GM12878 (cell line): ENCODE measurements at regions not wholly inside any gene's neighbourhood (a gene's known extent, or its start where the extent isn't known, plus 50 kb on each side); places are given as distances from the start of the nearest gene placed in this dataset.
"Not testable (repeated sequence)": the region's sequence is repeated elsewhere in the genome, so short reads cannot be mapped to it uniquely, and the experiment has no call there.

Experiments used
- ATAC-seq: fragments of 200-7000 bp; cut with Tn5 transposase; 3 replicates; pipeline ENCODE4 v1.9.1; 2020; ENCODE audit warnings: mild to moderate bottlenecking, moderate library complexity
- BruUV-seq: library from RNA; stranded (reverse); fragments of 400-500 nt; replicated peaks from 2 replicates; lab custom pipeline; 2021; lab: Mats Ljungman, UMichigan
- CTCF ChIA-PET: fragments of 300-600 bp; sonication (Branson Sonifier 250); formaldehyde crosslinking; extraction: SDS; loops from one replicate; lab custom pipeline; 2021; ENCODE audit warnings: inconsistent platforms; lab: Yijun Ruan, JAX
- POLR2A ChIA-PET: fragments of 350-600 bp; formaldehyde crosslinking; extraction: SDS; loops from one replicate; lab custom pipeline; 2021; ENCODE audit warnings: inconsistent platforms; lab: Charles Lee
- RAD21 ChIA-PET: fragments of 300-600 bp; sonication (Branson Sonifier 250); formaldehyde crosslinking; loops from one replicate; lab custom pipeline; 2023; ENCODE audit warnings: antibody characterized with exemption; ENCODE audit not compliant: unreplicated experiment; lab: Charles Lee
- SMC1A ChIA-PET: fragments of 300-600 bp; sonication (Branson Sonifier 250); formaldehyde crosslinking; loops from one replicate; lab custom pipeline; 2023; ENCODE audit not compliant: unreplicated experiment, uncharacterized antibody; lab: Charles Lee
- DNase-seq: peaks from one replicate; pipeline ENCODE4 v3.0.0-alpha.2; 2011; ENCODE audit warnings: low read depth, low spot score
- FAIRE-seq: peaks from 3 replicates; lab custom pipeline; 2011; peaks lifted over from hg19 to GRCh38; lab: Jason Lieb, UNC
- H2AFZ ChIP-seq: 2 replicates; pipeline ENCODE4 v1.6.0; 2011; ENCODE audit warnings: low read depth, low read length, control low read depth; ENCODE audit not compliant: control insufficient read depth
- H3K27ac ChIP-seq: 2 replicates; pipeline ENCODE4 v1.5.1; 2011; ENCODE audit warnings: control low read depth; ENCODE audit not compliant: control insufficient read depth, insufficient read depth
- H3K27me3 ChIP-seq, 2 experiments: replicated peaks in 1 of 2; 2 replicates each; pipeline versions ENCODE4 v1.6.0 to v1.6.1; 2011; ENCODE audit warnings: low read length in 1 of 2; ENCODE audit not compliant: control insufficient read depth in 2 of 2, insufficient read depth in 2 of 2
- H3K36me3 ChIP-seq, 2 experiments: 2 replicates each; pipeline ENCODE4 v1.5.1; 2011; ENCODE audit warnings: low read length in 1 of 2; ENCODE audit not compliant: control insufficient read depth in 2 of 2, insufficient read depth in 2 of 2
- H3K4me1 ChIP-seq: 2 replicates; pipeline ENCODE4 v1.6.1; 2011; ENCODE audit warnings: mild to moderate bottlenecking, low read length, moderate library complexity, mixed read lengths; ENCODE audit not compliant: control insufficient read depth, insufficient read depth
- H3K4me2 ChIP-seq: 2 replicates; pipeline ENCODE4 v1.6.0; 2011; ENCODE audit warnings: control low read depth; ENCODE audit not compliant: control insufficient read depth, insufficient read depth
- H3K4me3 ChIP-seq: fragments of 200-600 bp; sonication (generic); 2 replicates; pipeline ENCODE4 v1.5.1; 2016
- H3K79me2 ChIP-seq: 2 replicates; pipeline ENCODE4 v1.6.0; 2011; ENCODE audit warnings: low read length; ENCODE audit not compliant: control insufficient read depth, insufficient read depth
- H3K9ac ChIP-seq: 2 replicates; pipeline ENCODE4 v1.8.0; 2011; ENCODE audit warnings: low read length, control low read depth, mixed read lengths; ENCODE audit not compliant: control insufficient read depth, insufficient read depth
- H3K9me3 ChIP-seq: replicated peaks from 3 replicates; pipeline ENCODE4 v1.5.1; 2011; ENCODE audit warnings: mild to moderate bottlenecking, low read length; ENCODE audit not compliant: control insufficient read depth, insufficient read depth
- H4K20me1 ChIP-seq: 2 replicates; pipeline ENCODE4 v1.6.0; 2011; ENCODE audit not compliant: control insufficient read depth, insufficient read depth
- WGBS: methylation state at CpG from one replicate; pipeline ENCODE4 v1.1.6; 2016; ENCODE audit warnings: low lambda C conversion rate; ENCODE audit not compliant: insufficient replicate concordance, insufficient coverage; ENCODE audit errors: missing lambda C conversion rate; 5-methylcytosine and 5-hydroxymethylcytosine counted together
- in situ Hi-C: fragments of 300-500 bp; cut with MboI; formaldehyde crosslinking; loops from 9 replicates; pipeline ENCODE4 v1.14.3; 2018; ENCODE audit warnings: mixed read lengths
- intact Hi-C: fragments of 100-400 bp; cut with micrococcal nuclease; formaldehyde crosslinking; loops from one replicate; pipeline ENCODE4 v1.14.2; 2022; ENCODE audit not compliant: unreplicated experiment
- TF ChIP-seq, protein P1 (sequence below): IDR thresholded peaks from 2 replicates; pipeline ENCODE4 v1.6.1; 2011; ENCODE audit warnings: low read depth, low read length, improper control_type of control experiment, borderline replicate concordance

GRCh38 chr6:166795879-166796278 lies 160.5 kb downstream of the RNASET2 start (continued):
- TF ChIP-seq, protein P1, sequence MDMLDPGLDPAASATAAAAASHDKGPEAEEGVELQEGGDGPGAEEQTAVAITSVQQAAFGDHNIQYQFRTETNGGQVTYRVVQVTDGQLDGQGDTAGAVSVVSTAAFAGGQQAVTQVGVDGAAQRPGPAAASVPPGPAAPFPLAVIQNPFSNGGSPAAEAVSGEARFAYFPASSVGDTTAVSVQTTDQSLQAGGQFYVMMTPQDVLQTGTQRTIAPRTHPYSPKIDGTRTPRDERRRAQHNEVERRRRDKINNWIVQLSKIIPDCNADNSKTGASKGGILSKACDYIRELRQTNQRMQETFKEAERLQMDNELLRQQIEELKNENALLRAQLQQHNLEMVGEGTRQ, result no peak

- 0% methylated on average over 1 of the region's 3 CpGs for WGBS
- FAIRE-seq, H4K20me1 ChIP-seq, BruUV-seq, ATAC-seq, POLR2A ChIA-PET, H3K9ac ChIP-seq, H3K9me3 ChIP-seq, RAD21 ChIA-PET, H3K27ac ChIP-seq, H3K27me3 ChIP-seq, DNase-seq, H2AFZ ChIP-seq, H3K79me2 ChIP-seq, in situ Hi-C loops, H3K4me2 ChIP-seq, H3K4me3 ChIP-seq, H3K4me1 ChIP-seq, intact Hi-C loops, H3K36me3 ChIP-seq: not testable (repeated sequence)
- SMC1A ChIA-PET, result interaction anchor here (2.1 kb wide), 1 partner anchor 198 kb away, joined by 7 read pairs; no protein-coding TSS in a partner anchor
- CTCF ChIA-PET, result interaction anchor here (1.3 kb wide), 1 partner anchor 199 kb away, joined by 4 read pairs; no protein-coding TSS in a partner anchor
Observed at GRCh38 chr6:166790808-166791207, 163.8 kb upstream of the RPS6KA2 start.

- ChIA-PET RAD21 (interaction anchor here (2.5 to 4.7 kb wide), 2 partner anchors 200 to 352 kb away, joined by 14 to 57 read pairs; no protein-coding TSS in a partner anchor), CTCF (interaction anchor here (1.4 to 2.9 kb wide), 3 partner anchors 163 to 332 kb away, joined by 4 to 69 read pairs (median 6); no protein-coding TSS in a partner anchor), SMC1A (interaction anchor here (1.2 to 2.5 kb wide), 3 partner anchors 200 to 218 kb away, joined by 3 to 35 read pairs (median 7); no protein-coding TSS in a partner anchor)
- H3K27ac ChIP-seq, DNase-seq, H3K4me1 ChIP-seq, H3K36me3 ChIP-seq, H3K4me2 ChIP-seq, ATAC-seq, H3K27me3 ChIP-seq, H3K4me3 ChIP-seq, FAIRE-seq, H2AFZ ChIP-seq, H3K9ac ChIP-seq, H4K20me1 ChIP-seq, H3K79me2 ChIP-seq, POLR2A ChIA-PET, H3K9me3 ChIP-seq, BruUV-seq: not testable (repeated sequence)
- 79% methylated on average over 22 of the region's 22 CpGs for WGBS
- in situ Hi-C loops (loop anchor here (5.0 kb wide), 1 partner anchor 138 kb away; no protein-coding TSS in a partner anchor), intact Hi-C loops (loop anchor here (5.0 kb wide), 1 partner anchor 43 kb away; no protein-coding TSS in a partner anchor)
Observed at GRCh38 chr6:166788846-166789529, 161.9 kb upstream of the RPS6KA2 start.
